Smooth muscle cell (in vitro differentiated cells): ENCODE measurements at regions not wholly inside any gene's neighbourhood (a gene's known extent, or its start where the extent isn't known, plus 50 kb on each side); places are given as distances from the start of the nearest gene placed in this dataset.

Experiments used
- DNase-seq: peaks from one replicate; lab custom pipeline; 2025; ENCODE audit not compliant: unreplicated experiment; lab: John Stamatoyannopoulos, UW
- H2AFZ ChIP-seq: fragments of 200-600 bp; sonication (generic); 2 replicates; pipeline ENCODE4 v1.6.0; 2016; ENCODE audit warnings: antibody characterized with exemption, low read depth, mild to moderate bottlenecking
- H3F3A ChIP-seq: fragments of 200-600 bp; sonication (generic); 2 replicates; pipeline ENCODE4 v1.6.0; 2017; ENCODE audit warnings: antibody characterized with exemption, low read depth
- H3K27ac ChIP-seq: fragments of 200-600 bp; sonication (generic); 2 replicates; pipeline ENCODE4 v1.5.1; 2016; ENCODE audit warnings: low read depth, mild to moderate bottlenecking
- H3K27me3 ChIP-seq: fragments of 200-600 bp; sonication (generic); 2 replicates; pipeline ENCODE4 v1.6.1; 2016; ENCODE audit warnings: low read depth, mild to moderate bottlenecking
- H3K36me3 ChIP-seq: fragments of 200-600 bp; sonication (generic); 2 replicates; pipeline ENCODE4 v1.5.1; 2016; ENCODE audit warnings: low read depth
- H3K4me1 ChIP-seq: fragments of 200-600 bp; sonication (generic); 2 replicates; pipeline ENCODE4 v1.5.1; 2016; ENCODE audit warnings: low read depth
- H3K4me2 ChIP-seq: fragments of 200-600 bp; sonication (generic); 2 replicates; pipeline ENCODE4 v1.6.0; 2016; ENCODE audit warnings: mild to moderate bottlenecking
- H3K4me3 ChIP-seq: fragments of 200-600 bp; sonication (generic); 2 replicates; pipeline ENCODE4 v1.5.1; 2016; ENCODE audit warnings: mild to moderate bottlenecking
- H3K79me2 ChIP-seq: fragments of 200-600 bp; sonication (generic); 2 replicates; pipeline ENCODE4 v1.6.0; 2016; ENCODE audit warnings: low read depth, mild to moderate bottlenecking
- H3K9ac ChIP-seq: fragments of 200-600 bp; sonication (generic); 2 replicates; pipeline ENCODE4 v1.6.0; 2016; ENCODE audit warnings: low read depth
- H3K9me3 ChIP-seq: fragments of 200-600 bp; sonication (generic); replicated peaks from 2 replicates; pipeline ENCODE4 v1.5.1; 2016; ENCODE audit warnings: low read depth
- H4K20me1 ChIP-seq: fragments of 200-600 bp; sonication (generic); 2 replicates; pipeline ENCODE4 v1.6.0; 2016; ENCODE audit warnings: low read depth
- WGBS: methylation state at CpG from one replicate; pipeline ENCODE4 v1.1.7; 2016; ENCODE audit warnings: low lambda C conversion rate; 5-methylcytosine and 5-hydroxymethylcytosine counted together
- TF ChIP-seq, protein P1 (sequence below): fragments of 200-600 bp; sonication (generic); IDR thresholded peaks from 2 replicates; pipeline ENCODE4 v1.5.1; 2017; ENCODE audit warnings: borderline replicate concordance, mild to moderate bottlenecking, antibody characterized with exemption; ENCODE audit not compliant: insufficient read depth, poor library complexity, severe bottlenecking

- Histone ChIP-seq H2AFZ (no peak overlapping the region), H3K4me3 (no peak overlapping the region), H3K4me2 (no peak overlapping the region), H3K36me3 (no peaks in the 10 kb centered on the region), H3K27me3 (no peaks in the 10 kb centered on the region), H3K79me2 (no peaks in the 10 kb centered on the region), H3K4me1 (peaks cover 22% of the 10 kb centered on the region), H3K27ac (no peak overlapping the region), H3K9me3 (no peaks in the 10 kb centered on the region), H4K20me1 (no peaks in the 10 kb centered on the region), H3F3A (peaks cover 6% of the 10 kb centered on the region), H3K9ac (no peak overlapping the region)
- DNase-seq = no peak
- TF ChIP-seq, protein P1, sequence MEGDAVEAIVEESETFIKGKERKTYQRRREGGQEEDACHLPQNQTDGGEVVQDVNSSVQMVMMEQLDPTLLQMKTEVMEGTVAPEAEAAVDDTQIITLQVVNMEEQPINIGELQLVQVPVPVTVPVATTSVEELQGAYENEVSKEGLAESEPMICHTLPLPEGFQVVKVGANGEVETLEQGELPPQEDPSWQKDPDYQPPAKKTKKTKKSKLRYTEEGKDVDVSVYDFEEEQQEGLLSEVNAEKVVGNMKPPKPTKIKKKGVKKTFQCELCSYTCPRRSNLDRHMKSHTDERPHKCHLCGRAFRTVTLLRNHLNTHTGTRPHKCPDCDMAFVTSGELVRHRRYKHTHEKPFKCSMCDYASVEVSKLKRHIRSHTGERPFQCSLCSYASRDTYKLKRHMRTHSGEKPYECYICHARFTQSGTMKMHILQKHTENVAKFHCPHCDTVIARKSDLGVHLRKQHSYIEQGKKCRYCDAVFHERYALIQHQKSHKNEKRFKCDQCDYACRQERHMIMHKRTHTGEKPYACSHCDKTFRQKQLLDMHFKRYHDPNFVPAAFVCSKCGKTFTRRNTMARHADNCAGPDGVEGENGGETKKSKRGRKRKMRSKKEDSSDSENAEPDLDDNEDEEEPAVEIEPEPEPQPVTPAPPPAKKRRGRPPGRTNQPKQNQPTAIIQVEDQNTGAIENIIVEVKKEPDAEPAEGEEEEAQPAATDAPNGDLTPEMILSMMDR = no peak
- WGBS = 84% methylated on average over 6 of the region's 6 CpGs
Observed at GRCh38 chr3:171954690-171955383, 84.5 kb upstream of the FNDC3B start.

GRCh38 chr3:171955598-171955997 is 83.8 kb upstream of the FNDC3B start:
- WGBS = 95% methylated on average over 3 of the region's 3 CpGs
- TF ChIP-seq, protein P1 = no peak
- H3K27ac ChIP-seq = no peak overlapping the region
- H3K9ac ChIP-seq = no peak overlapping the region
- H3K9me3 ChIP-seq = no peaks in the 10 kb centered on the region
- no peak overlapping the region for H3K4me3 ChIP-seq
- no peak overlapping the region for H3K4me2 ChIP-seq
- H2AFZ ChIP-seq = no peak overlapping the region
- no peaks in the 10 kb centered on the region for H3K36me3 ChIP-seq
- H3F3A ChIP-seq = peaks cover 6% of the 10 kb centered on the region
- H3K27me3 ChIP-seq = no peaks in the 10 kb centered on the region
- H3K79me2 ChIP-seq = no peaks in the 10 kb centered on the region
- DNase-seq = no peak
- H4K20me1 ChIP-seq = no peaks in the 10 kb centered on the region
- peaks cover 15% of the 10 kb centered on the region for H3K4me1 ChIP-seq

- 84% methylated on average over 13 of the region's 13 CpGs for WGBS
- no peaks in the 10 kb centered on the region for H3K79me2 ChIP-seq
- H3K9me3 ChIP-seq = no peaks in the 10 kb centered on the region
- no peaks in the 10 kb centered on the region for H3K36me3 ChIP-seq
- no peaks in the 10 kb centered on the region for H4K20me1 ChIP-seq
- no peaks in the 10 kb centered on the region for H3K27me3 ChIP-seq
- H3K4me2 ChIP-seq = no peak overlapping the region
- no peak for DNase-seq
- no peak overlapping the region for H3K27ac ChIP-seq
- no peak overlapping the region for H3K9ac ChIP-seq
- no peak overlapping the region for H2AFZ ChIP-seq
- H3F3A ChIP-seq = peaks cover 6% of the 10 kb centered on the region
- H3K4me1 ChIP-seq = peaks cover 11% of the 10 kb centered on the region
- TF ChIP-seq, protein P1 = no peak
- H3K4me3 ChIP-seq = no peak overlapping the region
Observed at GRCh38 chr3:171956181-171956683, 83.1 kb upstream of the FNDC3B start.

DNA sequence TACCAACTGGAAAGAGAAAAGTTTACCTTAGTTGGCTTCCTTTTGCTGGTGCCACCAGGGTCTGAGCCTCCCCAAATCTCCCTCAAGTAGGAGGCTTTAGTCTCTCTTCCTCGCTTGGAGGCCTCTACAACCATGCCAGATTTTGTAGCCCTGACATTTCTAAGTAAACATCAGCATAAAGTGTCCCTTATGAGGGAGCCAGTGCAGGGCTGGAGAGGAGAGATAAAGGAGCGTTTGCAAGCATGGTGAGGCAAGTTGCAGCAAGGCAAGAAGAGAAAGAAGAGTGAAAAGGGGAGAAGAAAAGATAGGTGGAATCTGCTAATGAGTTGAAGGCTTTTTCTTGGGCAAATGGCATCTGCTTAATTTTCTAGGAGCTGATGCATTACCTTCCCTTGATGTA is 82.7 kb upstream of the FNDC3B start:
- Histone ChIP-seq H3K9me3 (no peaks in the 10 kb centered on the region), H3K4me2 (no peak overlapping the region), H3K4me1 (peaks cover 11% of the 10 kb centered on the region), H2AFZ (peak overlapping the region; percentile 62), H3K27ac (no peak overlapping the region), H3K4me3 (no peak overlapping the region), H3K36me3 (no peaks in the 10 kb centered on the region), H4K20me1 (no peaks in the 10 kb centered on the region), H3F3A (peaks cover 6% of the 10 kb centered on the region), H3K27me3 (no peaks in the 10 kb centered on the region), H3K9ac (no peak overlapping the region), H3K79me2 (no peaks in the 10 kb centered on the region)
- TF ChIP-seq, protein P1 = no peak
- WGBS = 45% methylated on average over 2 of the region's 2 CpGs
- no peak for DNase-seq
